ENCODE measurements at regions not wholly inside any gene's neighbourhood (a gene's known extent, or its start where the extent isn't known, plus 50 kb on each side); places are given as distances from the start of the nearest gene placed in this dataset.

DNA sequence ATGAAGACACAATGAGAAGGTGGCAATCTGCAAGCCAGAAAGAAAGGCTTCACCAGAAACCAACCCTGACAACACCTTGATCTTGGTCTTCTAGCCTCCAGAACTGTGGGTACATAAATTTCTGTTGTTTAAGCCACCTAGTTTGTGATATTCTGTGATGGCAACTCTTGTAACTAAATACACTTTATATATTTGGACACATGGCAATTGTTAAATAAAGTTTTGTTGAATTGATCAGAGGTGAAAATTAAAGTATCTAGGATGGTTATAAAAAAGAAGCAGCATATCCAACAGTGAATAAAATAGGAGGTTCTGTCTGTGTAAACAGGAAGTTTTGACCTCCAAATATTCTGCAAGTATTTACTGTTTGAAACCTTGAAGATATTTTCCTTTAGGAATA, 516.3 kb downstream of the SOX5 start:
- intact Hi-C loops (cut with micrococcal nuclease) = no loop called here
- peaks cover 4% of the 10 kb centered on the region for H3K9me3 Mint-ChIP-seq (ENCODE audit: insufficient read depth)
- ATAC-seq (ENCODE audit: low read depth) (no peak), DNase-seq (no peak)
- ChIA-PET POLR2A (no interaction called here), CTCF (no interaction called here)
- Histone ChIP-seq H3K9ac (ENCODE audit: low read length) (no peak overlapping the region), H3K27ac (ENCODE audit: low read length in 2 of 2) (no peak overlapping the region), H3K4me2 (replicated peaks; ENCODE audit: low read depth, low read length, poor library complexity, severe bottlenecking) (no peak overlapping the region), H3K36me3 (replicated peaks in 1 of 2; ENCODE audit: control extremely low read depth in 1 of 2, control insufficient read depth in 1 of 2, extremely low read depth in 1 of 2, insufficient read depth in 2 of 2, low read length in 1 of 2) (no peaks in the 10 kb centered on the region), H3K27me3 (replicated peaks in 1 of 4; ENCODE audit: control extremely low read depth in 1 of 4, control insufficient read depth in 3 of 4, insufficient read depth in 4 of 4, low read length in 3 of 4) (no peaks in the 10 kb centered on the region), H3K4me1 (ENCODE audit: control insufficient read depth in 2 of 2, insufficient read depth in 2 of 2, low read length in 2 of 2) (no peaks in the 10 kb centered on the region), H3K4me3 (ENCODE audit: control extremely low read depth in 1 of 5, extremely low read depth in 1 of 5, insufficient read depth in 1 of 5, low read depth in 2 of 5, low read length in 4 of 5) (no peak overlapping the region), H3K9me3 (ENCODE audit: control extremely low read depth in 1 of 3, control insufficient read depth in 2 of 3, insufficient read depth in 1 of 3, low read length in 2 of 3) (no peaks in the 10 kb centered on the region), H2AFZ (ENCODE audit: insufficient read depth, low read depth, low read length, poor library complexity, severe bottlenecking) (no peak overlapping the region), H3K79me2 (ENCODE audit: control insufficient read depth, insufficient read depth, low read length) (no peaks in the 10 kb centered on the region), H4K20me1 (ENCODE audit: control insufficient read depth, insufficient read depth, low read length, poor library complexity, severe bottlenecking) (no peaks in the 10 kb centered on the region)
- H3K27me3 Mint-ChIP-seq = no peaks in the 10 kb centered on the region
- no peaks in the 10 kb centered on the region for H3K4me1 Mint-ChIP-seq
- no peak overlapping the region for H3K27ac Mint-ChIP-seq
- no peak overlapping the region for H3K4me3 Mint-ChIP-seq
- TF ChIP-seq, protein P1, sequence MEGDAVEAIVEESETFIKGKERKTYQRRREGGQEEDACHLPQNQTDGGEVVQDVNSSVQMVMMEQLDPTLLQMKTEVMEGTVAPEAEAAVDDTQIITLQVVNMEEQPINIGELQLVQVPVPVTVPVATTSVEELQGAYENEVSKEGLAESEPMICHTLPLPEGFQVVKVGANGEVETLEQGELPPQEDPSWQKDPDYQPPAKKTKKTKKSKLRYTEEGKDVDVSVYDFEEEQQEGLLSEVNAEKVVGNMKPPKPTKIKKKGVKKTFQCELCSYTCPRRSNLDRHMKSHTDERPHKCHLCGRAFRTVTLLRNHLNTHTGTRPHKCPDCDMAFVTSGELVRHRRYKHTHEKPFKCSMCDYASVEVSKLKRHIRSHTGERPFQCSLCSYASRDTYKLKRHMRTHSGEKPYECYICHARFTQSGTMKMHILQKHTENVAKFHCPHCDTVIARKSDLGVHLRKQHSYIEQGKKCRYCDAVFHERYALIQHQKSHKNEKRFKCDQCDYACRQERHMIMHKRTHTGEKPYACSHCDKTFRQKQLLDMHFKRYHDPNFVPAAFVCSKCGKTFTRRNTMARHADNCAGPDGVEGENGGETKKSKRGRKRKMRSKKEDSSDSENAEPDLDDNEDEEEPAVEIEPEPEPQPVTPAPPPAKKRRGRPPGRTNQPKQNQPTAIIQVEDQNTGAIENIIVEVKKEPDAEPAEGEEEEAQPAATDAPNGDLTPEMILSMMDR (IDR thresholded peaks at IDR 0.05) = no peak
- no peak for TF ChIP-seq EZH2 (IDR thresholded peaks at IDR 0.05; ENCODE audit: borderline replicate concordance, insufficient read depth, low read depth, low read length, poor library complexity, severe bottlenecking)

DNA sequence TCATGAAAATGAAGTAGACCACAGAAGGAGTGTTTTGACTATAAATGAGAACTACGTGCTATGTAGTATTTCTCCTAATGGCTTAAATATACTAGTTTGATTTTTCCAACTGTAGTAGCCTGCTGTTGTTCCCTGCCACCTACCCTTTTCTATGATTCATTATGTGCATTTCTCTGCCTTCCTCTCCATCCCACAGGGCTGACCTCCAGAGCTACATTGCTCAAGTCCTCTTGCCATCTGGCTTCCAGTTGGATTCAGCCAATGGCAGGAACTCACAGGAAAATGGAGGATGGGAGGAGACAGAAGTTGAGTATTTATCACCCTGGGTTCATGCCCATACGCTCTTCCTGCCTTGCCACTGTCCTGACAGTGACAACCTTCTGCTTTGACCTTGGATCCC, 515.3 kb downstream of the SOX5 start:
- H3K27me3 ChIP-seq (replicated peaks in 1 of 4; ENCODE audit: control extremely low read depth in 1 of 4, control insufficient read depth in 3 of 4, insufficient read depth in 4 of 4, low read length in 3 of 4) = no peaks in the 10 kb centered on the region
- no peak overlapping the region for H2AFZ ChIP-seq (ENCODE audit: insufficient read depth, low read depth, low read length, poor library complexity, severe bottlenecking)
- H3K4me3 ChIP-seq (ENCODE audit: control extremely low read depth in 1 of 5, extremely low read depth in 1 of 5, insufficient read depth in 1 of 5, low read depth in 2 of 5, low read length in 4 of 5) = no peak overlapping the region
- no peak for TF ChIP-seq EZH2 (IDR thresholded peaks at IDR 0.05; ENCODE audit: borderline replicate concordance, insufficient read depth, low read depth, low read length, poor library complexity, severe bottlenecking)
- TF ChIP-seq, protein P1 (IDR thresholded peaks at IDR 0.05) = no peak
- no peak overlapping the region for H3K4me2 ChIP-seq (replicated peaks; ENCODE audit: low read depth, low read length, poor library complexity, severe bottlenecking)
- Mint-ChIP-seq H3K27me3 (no peaks in the 10 kb centered on the region), H3K4me1 (no peaks in the 10 kb centered on the region), H3K27ac (no peak overlapping the region), H3K9me3 (ENCODE audit: insufficient read depth) (peaks cover 7% of the 10 kb centered on the region), H3K4me3 (no peak overlapping the region)
- DNase-seq (no peak), ATAC-seq (ENCODE audit: low read depth) (no peak)
- intact Hi-C loops (cut with micrococcal nuclease) = no loop called here
- ChIA-PET POLR2A (no interaction called here), CTCF (no interaction called here)
- no peaks in the 10 kb centered on the region for H4K20me1 ChIP-seq (ENCODE audit: control insufficient read depth, insufficient read depth, low read length, poor library complexity, severe bottlenecking)
- no peaks in the 10 kb centered on the region for H3K36me3 ChIP-seq (replicated peaks in 1 of 2; ENCODE audit: control extremely low read depth in 1 of 2, control insufficient read depth in 1 of 2, extremely low read depth in 1 of 2, insufficient read depth in 2 of 2, low read length in 1 of 2)
- H3K27ac ChIP-seq (ENCODE audit: low read length in 2 of 2) = no peak overlapping the region
- H3K4me1 ChIP-seq (ENCODE audit: control insufficient read depth in 2 of 2, insufficient read depth in 2 of 2, low read length in 2 of 2) = no peaks in the 10 kb centered on the region
- H3K79me2 ChIP-seq (ENCODE audit: control insufficient read depth, insufficient read depth, low read length) = no peaks in the 10 kb centered on the region
- H3K9ac ChIP-seq (ENCODE audit: low read length) = no peak overlapping the region
- no peaks in the 10 kb centered on the region for H3K9me3 ChIP-seq (ENCODE audit: control extremely low read depth in 1 of 3, control insufficient read depth in 2 of 3, insufficient read depth in 1 of 3, low read length in 2 of 3)
- WGBS (ENCODE audit: insufficient coverage) = 89% methylated on average over 1 of the region's 2 CpGs

Data from B cell (primary cell).